PFSK-1 (cell line): ENCODE measurements at regions not wholly inside any gene's neighbourhood (a gene's known extent, or its start where the extent isn't known, plus 50 kb on each side); places are given as distances from the start of the nearest gene placed in this dataset.

Experiments used
- FOXP2 ChIP-seq: optimal IDR thresholded peaks from 2 replicates; pipeline ENCODE3; 2011; ENCODE audit warnings: borderline replicate concordance, control low read depth, inconsistent platforms; ENCODE audit not compliant: insufficient read depth; ENCODE audit errors: extremely low read length, extremely low read depth
- POLR2AphosphoS5 ChIP-seq: IDR thresholded peaks from 2 replicates; pipeline ENCODE4 v1.6.1; 2012; ENCODE audit warnings: low read depth, mild to moderate bottlenecking, control low read depth, low read length, moderate library complexity
- SIN3A ChIP-seq: IDR thresholded peaks from 2 replicates; pipeline ENCODE4 v1.6.1; 2012; ENCODE audit warnings: mild to moderate bottlenecking, low read length, moderate library complexity, borderline replicate concordance; ENCODE audit not compliant: insufficient read depth
- TAF1 ChIP-seq: IDR thresholded peaks from 2 replicates; pipeline ENCODE4 v1.6.1; 2012; ENCODE audit warnings: low read length, control low read depth, borderline replicate concordance; ENCODE audit not compliant: insufficient read depth
- TF ChIP-seq, protein P1 (sequence below), 2 experiments: IDR thresholded peaks; 2 replicates each; pipeline versions ENCODE4 v1.6.1 to v1.8.0; 2011 to 2012; ENCODE audit warnings: low read depth in 2 of 2, low read length in 2 of 2, control low read depth in 1 of 2, inconsistent platforms in 1 of 2, mild to moderate bottlenecking in 1 of 2, moderate library complexity in 1 of 2; ENCODE audit not compliant: insufficient read depth in 1 of 2

DNA sequence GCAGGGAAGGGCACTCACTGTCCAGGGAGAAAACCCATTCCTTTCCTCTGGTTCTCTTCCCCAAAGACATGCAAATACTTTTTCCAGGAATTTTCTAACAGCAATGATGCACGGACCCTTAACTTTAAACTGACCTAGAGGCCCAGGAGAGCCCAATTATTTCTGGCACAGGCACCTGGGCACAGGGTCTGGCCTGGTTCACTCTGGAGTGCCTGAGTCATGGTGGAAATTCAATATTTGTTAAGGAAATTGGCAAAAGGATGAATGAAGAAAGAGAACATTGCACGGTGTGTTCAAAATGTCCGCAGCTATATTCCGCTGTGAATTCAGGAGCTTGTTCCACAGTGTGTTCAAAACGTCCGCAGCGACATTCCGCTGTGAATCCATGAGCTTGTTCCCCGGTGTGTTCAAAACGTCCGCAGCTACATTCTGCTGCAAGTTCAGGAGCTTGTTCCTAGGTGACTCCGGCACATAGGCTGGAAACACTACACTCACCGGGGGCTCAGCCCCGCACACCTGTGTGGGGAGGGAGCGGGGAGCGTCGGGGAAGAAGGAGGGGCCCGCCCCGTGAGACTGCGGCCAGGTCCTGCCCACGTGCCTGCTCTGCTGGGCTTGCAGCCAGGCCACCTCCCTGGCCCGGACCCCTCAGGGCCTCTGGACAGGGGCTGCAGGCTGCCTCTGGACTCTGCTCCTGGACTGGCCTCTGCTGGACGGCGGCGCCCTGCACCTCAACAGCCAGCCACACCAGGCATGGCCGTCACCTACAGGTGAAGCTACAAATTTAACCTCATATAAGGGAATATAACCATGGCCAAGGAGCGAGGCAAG lies 72.0 kb upstream of the FAM20C start:
- TF ChIP-seq SIN3A (no peak), POLR2AphosphoS5 (no peak), TAF1 (no peak), FOXP2 (no peak)
- TF ChIP-seq, protein P1, sequence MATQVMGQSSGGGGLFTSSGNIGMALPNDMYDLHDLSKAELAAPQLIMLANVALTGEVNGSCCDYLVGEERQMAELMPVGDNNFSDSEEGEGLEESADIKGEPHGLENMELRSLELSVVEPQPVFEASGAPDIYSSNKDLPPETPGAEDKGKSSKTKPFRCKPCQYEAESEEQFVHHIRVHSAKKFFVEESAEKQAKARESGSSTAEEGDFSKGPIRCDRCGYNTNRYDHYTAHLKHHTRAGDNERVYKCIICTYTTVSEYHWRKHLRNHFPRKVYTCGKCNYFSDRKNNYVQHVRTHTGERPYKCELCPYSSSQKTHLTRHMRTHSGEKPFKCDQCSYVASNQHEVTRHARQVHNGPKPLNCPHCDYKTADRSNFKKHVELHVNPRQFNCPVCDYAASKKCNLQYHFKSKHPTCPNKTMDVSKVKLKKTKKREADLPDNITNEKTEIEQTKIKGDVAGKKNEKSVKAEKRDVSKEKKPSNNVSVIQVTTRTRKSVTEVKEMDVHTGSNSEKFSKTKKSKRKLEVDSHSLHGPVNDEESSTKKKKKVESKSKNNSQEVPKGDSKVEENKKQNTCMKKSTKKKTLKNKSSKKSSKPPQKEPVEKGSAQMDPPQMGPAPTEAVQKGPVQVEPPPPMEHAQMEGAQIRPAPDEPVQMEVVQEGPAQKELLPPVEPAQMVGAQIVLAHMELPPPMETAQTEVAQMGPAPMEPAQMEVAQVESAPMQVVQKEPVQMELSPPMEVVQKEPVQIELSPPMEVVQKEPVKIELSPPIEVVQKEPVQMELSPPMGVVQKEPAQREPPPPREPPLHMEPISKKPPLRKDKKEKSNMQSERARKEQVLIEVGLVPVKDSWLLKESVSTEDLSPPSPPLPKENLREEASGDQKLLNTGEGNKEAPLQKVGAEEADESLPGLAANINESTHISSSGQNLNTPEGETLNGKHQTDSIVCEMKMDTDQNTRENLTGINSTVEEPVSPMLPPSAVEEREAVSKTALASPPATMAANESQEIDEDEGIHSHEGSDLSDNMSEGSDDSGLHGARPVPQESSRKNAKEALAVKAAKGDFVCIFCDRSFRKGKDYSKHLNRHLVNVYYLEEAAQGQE (IDR thresholded peaks at IDR 0.05; ENCODE audit: insufficient read depth in 1 of 2, low read depth in 2 of 2, low read length in 2 of 2), result no peak

DNA sequence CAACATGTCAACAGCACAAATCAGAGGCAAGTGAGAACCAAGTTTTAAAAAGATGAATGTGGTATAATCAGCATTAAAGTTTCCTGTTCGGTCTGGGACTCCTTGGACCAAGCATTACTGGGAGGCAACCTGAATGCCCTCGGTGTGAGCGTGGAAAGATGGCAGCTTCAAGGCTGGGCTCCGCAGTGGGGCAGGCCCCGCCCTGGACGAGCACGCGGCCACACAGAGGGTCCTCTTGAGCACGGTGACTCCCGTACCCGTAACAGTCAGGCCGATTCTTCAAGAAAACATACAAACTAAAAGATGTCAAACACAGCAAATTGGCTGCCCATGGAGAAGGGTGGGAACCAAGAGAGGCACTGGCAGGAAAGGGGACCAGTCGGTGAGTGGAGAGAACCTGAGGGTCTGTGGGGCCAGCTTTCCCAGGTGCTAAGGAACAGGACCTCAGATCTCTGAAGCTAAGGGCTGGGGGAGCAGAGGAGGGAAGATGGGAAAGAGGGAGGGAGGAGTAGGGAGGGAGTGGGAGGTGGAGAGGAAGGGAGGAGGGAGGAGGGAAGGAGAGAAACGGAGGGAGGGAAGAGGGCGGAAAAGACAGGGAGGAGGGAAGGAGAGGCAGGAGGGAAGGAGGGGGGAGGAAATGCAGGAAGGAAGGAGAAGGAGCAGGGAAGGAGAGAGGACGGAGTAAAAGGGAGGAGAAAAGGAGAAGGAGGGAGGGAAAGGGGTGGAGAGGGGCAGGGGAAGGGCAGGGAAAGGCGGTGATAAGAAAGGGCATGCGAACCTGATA lies 71.2 kb upstream of the FAM20C start:
- no peak for TF ChIP-seq POLR2AphosphoS5
- TF ChIP-seq FOXP2, result peak; percentile 12

DNA sequence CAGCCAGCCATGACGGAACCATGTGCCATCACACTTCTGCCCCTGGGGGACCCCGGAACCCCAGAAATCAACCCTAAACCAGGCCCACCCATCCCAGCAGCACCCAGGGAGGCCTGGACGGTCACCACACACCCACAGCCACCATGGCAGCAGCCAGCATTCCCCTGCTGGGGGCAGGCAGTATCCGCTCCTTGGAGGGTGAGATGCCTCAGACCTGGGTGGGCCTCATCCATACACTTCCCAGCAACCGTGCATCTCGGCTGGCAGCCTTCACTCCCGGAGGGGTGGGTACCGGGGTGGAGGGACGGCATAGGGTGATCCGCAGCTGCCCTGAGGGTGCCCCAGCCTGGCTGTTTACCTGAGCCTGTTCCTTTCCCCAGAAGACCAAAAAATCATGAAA lies 69.1 kb upstream of the FAM20C start:
- TF ChIP-seq, protein P1 (IDR thresholded peaks at IDR 0.05; ENCODE audit: insufficient read depth in 1 of 2, low read depth in 2 of 2, low read length in 2 of 2), result no peak
- TF ChIP-seq POLR2AphosphoS5 (no peak), SIN3A (no peak), TAF1 (no peak), FOXP2 (no peak)

DNA sequence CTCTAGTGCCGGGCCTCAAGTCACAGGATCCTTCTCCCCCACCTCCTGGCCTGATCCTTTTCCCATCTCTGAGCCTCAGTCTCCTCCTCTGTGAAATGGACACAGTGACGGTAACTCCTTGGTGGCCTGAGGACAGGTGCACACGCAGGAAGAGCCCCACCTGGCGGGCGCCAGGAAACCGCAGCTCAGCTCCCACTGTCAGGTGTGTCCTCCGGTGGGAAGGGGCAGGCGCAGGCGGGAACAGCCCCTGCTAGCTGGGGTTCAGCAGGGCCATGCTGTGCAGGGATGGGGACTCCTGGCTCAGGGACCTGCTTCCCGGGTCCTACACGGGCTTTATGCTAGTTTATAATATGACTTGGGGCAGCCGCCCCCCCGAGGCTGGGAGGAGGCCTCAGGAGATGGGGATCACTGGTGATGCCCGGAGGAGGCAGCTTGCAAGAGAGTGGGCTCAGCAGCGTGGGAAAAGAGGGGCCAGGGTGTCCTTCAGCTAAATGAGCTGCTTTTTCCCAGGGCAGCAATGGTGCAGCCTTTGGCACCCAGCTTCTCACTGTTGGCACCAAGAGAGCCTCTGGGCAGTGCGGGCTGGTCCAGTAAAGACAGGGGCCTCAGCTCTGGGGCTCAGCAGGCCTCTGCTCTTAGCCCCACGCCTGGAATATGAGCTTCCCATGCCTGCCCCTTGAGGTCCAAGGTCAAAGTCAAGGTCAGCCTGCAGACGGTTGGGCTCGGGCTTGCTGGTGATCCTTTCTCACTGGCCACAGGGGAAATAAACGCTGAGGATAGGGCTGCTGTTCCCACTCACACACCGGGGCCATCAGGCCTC lies 68.0 kb upstream of the FAM20C start:
- no peak for TF ChIP-seq SIN3A

DNA sequence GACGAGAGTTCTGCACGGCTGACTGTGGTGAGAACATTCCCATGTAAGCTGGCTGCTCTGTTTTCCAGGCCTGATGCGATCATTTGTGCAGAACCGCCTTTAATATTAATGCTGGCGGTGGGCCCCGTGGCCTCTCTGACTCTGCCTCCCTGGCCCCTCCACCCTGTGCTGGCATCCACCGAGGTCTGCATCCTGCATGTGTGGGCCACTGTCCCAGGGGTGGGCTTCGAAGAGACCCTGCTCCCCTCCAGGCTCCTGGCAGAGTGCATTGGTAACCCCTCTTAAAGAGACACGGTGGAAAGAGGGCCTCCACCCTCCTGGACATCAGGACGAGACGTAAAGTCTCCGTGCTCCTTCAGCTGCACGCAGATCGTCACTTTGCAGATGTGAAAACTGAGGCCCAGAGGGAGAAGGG lies 67.3 kb upstream of the FAM20C start:
- TF ChIP-seq TAF1 (no peak), FOXP2 (no peak), POLR2AphosphoS5 (no peak), SIN3A (no peak)
- TF ChIP-seq, protein P1 (IDR thresholded peaks at IDR 0.05; ENCODE audit: insufficient read depth in 1 of 2, low read depth in 2 of 2, low read length in 2 of 2), result no peak
